HCT116 (cell line): ENCODE measurements at regions not wholly inside any gene's neighbourhood (a gene's known extent, or its start where the extent isn't known, plus 50 kb on each side); places are given as distances from the start of the nearest gene placed in this dataset.

Experiments
- EZH2 ChIP-seq: fragments of 200-600 bp; sonication (generic); IDR thresholded peaks from 2 replicates; pipeline ENCODE4 v1.6.1; 2017; ENCODE audit warnings: antibody characterized with exemption, mixed run types
- POLR2A ChIP-seq: IDR thresholded peaks from 2 replicates; pipeline ENCODE4 v1.7.0; 2011; ENCODE audit warnings: borderline replicate concordance; ENCODE audit not compliant: insufficient read depth, insufficient read length; ENCODE audit errors: extremely low read depth
- SRF ChIP-seq: IDR thresholded peaks from 2 replicates; pipeline ENCODE4 v1.6.1; 2012; ENCODE audit warnings: low read depth
- YY1 ChIP-seq: IDR thresholded peaks from 2 replicates; pipeline ENCODE4 v1.6.1; 2011; ENCODE audit warnings: low read length, low read depth, moderate library complexity, mild to moderate bottlenecking; ENCODE audit not compliant: insufficient replicate concordance; ENCODE audit errors: extremely low read depth
- ZNF274 ChIP-seq: fragments of 200-500 bp; sonication (Bioruptor generic); IDR thresholded peaks from 2 replicates; pipeline ENCODE4 v1.6.1; 2014; ENCODE audit warnings: mild to moderate bottlenecking, low read depth, low read length, inconsistent platforms
- TF ChIP-seq, protein P1 (sequence below), 3 experiments: fragments of 200-600 bp in 1 of 3; sonication (generic) in 1 of 3; IDR thresholded peaks in 2 of 3; conservative IDR thresholded peaks in 1 of 3; 2 replicates each; pipeline ENCODE4 v1.5.1; 2012 to 2017; ENCODE audit warnings: low read depth in 2 of 3, low read length in 2 of 3, antibody characterized with exemption in 1 of 3, borderline replicate concordance in 1 of 3, control low read depth in 1 of 3, mild to moderate bottlenecking in 1 of 3, mixed read lengths in 1 of 3, mixed run types in 1 of 3, moderate library complexity in 1 of 3; ENCODE audit not compliant: insufficient read depth in 1 of 3
- TF ChIP-seq, protein P2 (sequence below): IDR thresholded peaks from 2 replicates; pipeline ENCODE4 v1.6.1; 2012; ENCODE audit warnings: low read depth
- TF ChIP-seq, protein P3 (sequence below): IDR thresholded peaks from 2 replicates; pipeline ENCODE4 v1.6.1; 2012
- TF ChIP-seq, protein P4 (sequence below): IDR thresholded peaks from 2 replicates; pipeline ENCODE4 v1.6.1; 2012

DNA sequence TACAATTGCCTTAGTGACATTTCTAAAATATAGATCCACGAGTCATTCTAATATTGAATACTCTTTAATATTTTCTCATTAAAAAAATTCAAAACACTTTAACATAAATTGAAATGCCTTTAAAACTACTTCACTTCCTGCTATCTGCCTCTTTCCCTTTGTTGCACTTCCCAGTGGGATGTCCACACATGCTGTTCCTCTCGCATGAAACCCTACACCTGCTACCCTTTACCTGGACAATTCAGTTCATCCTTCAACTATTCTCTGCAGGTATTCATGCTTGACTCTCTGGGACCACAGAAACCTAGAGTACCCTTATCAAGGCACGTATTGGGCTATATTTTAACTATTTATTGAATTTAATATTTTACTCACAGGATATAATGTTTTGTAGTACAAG, 373.3 kb upstream of the GALNT5 start:
- TF ChIP-seq, protein P1, sequence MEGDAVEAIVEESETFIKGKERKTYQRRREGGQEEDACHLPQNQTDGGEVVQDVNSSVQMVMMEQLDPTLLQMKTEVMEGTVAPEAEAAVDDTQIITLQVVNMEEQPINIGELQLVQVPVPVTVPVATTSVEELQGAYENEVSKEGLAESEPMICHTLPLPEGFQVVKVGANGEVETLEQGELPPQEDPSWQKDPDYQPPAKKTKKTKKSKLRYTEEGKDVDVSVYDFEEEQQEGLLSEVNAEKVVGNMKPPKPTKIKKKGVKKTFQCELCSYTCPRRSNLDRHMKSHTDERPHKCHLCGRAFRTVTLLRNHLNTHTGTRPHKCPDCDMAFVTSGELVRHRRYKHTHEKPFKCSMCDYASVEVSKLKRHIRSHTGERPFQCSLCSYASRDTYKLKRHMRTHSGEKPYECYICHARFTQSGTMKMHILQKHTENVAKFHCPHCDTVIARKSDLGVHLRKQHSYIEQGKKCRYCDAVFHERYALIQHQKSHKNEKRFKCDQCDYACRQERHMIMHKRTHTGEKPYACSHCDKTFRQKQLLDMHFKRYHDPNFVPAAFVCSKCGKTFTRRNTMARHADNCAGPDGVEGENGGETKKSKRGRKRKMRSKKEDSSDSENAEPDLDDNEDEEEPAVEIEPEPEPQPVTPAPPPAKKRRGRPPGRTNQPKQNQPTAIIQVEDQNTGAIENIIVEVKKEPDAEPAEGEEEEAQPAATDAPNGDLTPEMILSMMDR (IDR thresholded peaks at IDR 0.05 in 2 of 3, conservative IDR thresholded peaks at IDR 0.05 in 1 of 3; ENCODE audit: borderline replicate concordance in 1 of 3, insufficient read depth in 1 of 3, low read depth in 2 of 3, low read length in 2 of 3): no peak
- TF ChIP-seq, protein P2, sequence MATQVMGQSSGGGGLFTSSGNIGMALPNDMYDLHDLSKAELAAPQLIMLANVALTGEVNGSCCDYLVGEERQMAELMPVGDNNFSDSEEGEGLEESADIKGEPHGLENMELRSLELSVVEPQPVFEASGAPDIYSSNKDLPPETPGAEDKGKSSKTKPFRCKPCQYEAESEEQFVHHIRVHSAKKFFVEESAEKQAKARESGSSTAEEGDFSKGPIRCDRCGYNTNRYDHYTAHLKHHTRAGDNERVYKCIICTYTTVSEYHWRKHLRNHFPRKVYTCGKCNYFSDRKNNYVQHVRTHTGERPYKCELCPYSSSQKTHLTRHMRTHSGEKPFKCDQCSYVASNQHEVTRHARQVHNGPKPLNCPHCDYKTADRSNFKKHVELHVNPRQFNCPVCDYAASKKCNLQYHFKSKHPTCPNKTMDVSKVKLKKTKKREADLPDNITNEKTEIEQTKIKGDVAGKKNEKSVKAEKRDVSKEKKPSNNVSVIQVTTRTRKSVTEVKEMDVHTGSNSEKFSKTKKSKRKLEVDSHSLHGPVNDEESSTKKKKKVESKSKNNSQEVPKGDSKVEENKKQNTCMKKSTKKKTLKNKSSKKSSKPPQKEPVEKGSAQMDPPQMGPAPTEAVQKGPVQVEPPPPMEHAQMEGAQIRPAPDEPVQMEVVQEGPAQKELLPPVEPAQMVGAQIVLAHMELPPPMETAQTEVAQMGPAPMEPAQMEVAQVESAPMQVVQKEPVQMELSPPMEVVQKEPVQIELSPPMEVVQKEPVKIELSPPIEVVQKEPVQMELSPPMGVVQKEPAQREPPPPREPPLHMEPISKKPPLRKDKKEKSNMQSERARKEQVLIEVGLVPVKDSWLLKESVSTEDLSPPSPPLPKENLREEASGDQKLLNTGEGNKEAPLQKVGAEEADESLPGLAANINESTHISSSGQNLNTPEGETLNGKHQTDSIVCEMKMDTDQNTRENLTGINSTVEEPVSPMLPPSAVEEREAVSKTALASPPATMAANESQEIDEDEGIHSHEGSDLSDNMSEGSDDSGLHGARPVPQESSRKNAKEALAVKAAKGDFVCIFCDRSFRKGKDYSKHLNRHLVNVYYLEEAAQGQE: no peak
- TF ChIP-seq POLR2A (no peak), SRF (no peak), EZH2 (no peak), ZNF274 (no peak), YY1 (no peak)
- TF ChIP-seq, protein P3, sequence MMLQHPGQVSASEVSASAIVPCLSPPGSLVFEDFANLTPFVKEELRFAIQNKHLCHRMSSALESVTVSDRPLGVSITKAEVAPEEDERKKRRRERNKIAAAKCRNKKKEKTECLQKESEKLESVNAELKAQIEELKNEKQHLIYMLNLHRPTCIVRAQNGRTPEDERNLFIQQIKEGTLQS: no peak
- TF ChIP-seq, protein P4, sequence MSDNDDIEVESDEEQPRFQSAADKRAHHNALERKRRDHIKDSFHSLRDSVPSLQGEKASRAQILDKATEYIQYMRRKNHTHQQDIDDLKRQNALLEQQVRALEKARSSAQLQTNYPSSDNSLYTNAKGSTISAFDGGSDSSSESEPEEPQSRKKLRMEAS: 0 out of 2 replicates have a peak, but pooled peaks have one; percentile 13
